H9 (cell line): ENCODE measurements at regions not wholly inside any gene's neighbourhood (a gene's known extent, or its start where the extent isn't known, plus 50 kb on each side); places are given as distances from the start of the nearest gene placed in this dataset.

Source experiments
- DNase-seq: peaks from one replicate; pipeline ENCODE4 v3.0.0-alpha.2; 2017
- H2AFZ ChIP-seq: one replicate; pipeline ENCODE4 v1.6.1; 2013; ENCODE audit warnings: mild to moderate bottlenecking, low read length, control low read depth, moderate library complexity
- H2AK5ac ChIP-seq: 2 replicates; pipeline ENCODE4 v1.6.1; 2013; ENCODE audit warnings: low read length, control low read depth, mixed read lengths; ENCODE audit not compliant: insufficient read length
- H2BK120ac ChIP-seq: one replicate; pipeline ENCODE4 v1.6.1; 2013; ENCODE audit warnings: low read depth, mild to moderate bottlenecking, low read length, control low read depth, inconsistent platforms; ENCODE audit not compliant: poor library complexity, severe bottlenecking
- H2BK12ac ChIP-seq: 2 replicates; pipeline ENCODE4 v1.6.1; 2013; ENCODE audit warnings: low read length, control low read depth, mixed read lengths, low read depth; ENCODE audit not compliant: insufficient read length
- H2BK15ac ChIP-seq: 2 replicates; pipeline ENCODE4 v1.6.1; 2013; ENCODE audit warnings: low read depth, low read length, control low read depth
- H2BK20ac ChIP-seq: one replicate; pipeline ENCODE4 v1.6.1; 2013; ENCODE audit warnings: low read depth, mild to moderate bottlenecking, low read length, control low read depth, inconsistent platforms; ENCODE audit not compliant: poor library complexity, severe bottlenecking
- H2BK5ac ChIP-seq: 2 replicates; pipeline ENCODE4 v1.6.1; 2013; ENCODE audit warnings: low read length, control low read depth, mixed read lengths; ENCODE audit not compliant: insufficient read length
- H3K14ac ChIP-seq: 2 replicates; pipeline ENCODE4 v1.6.1; 2013; ENCODE audit warnings: low read length, control low read depth; ENCODE audit not compliant: insufficient read depth
- H3K18ac ChIP-seq: 2 replicates; pipeline ENCODE4 v1.6.1; 2013; ENCODE audit warnings: low read depth, mild to moderate bottlenecking, mixed read lengths, low read length, control low read depth; ENCODE audit not compliant: insufficient read length
- H3K23ac ChIP-seq: 2 replicates; pipeline ENCODE4 v1.6.1; 2013; ENCODE audit warnings: low read length, control low read depth, mixed read lengths, low read depth; ENCODE audit not compliant: insufficient read length
- H3K23me2 ChIP-seq: 2 replicates; pipeline ENCODE4 v1.6.1; 2013; ENCODE audit warnings: low read depth, mild to moderate bottlenecking, mixed read lengths, low read length, control low read depth; ENCODE audit not compliant: insufficient read length, poor library complexity, severe bottlenecking
- H3K27ac ChIP-seq: 2 replicates; pipeline ENCODE4 v1.5.1; 2013; ENCODE audit warnings: low read length, control low read depth, mixed read lengths, low read depth; ENCODE audit not compliant: insufficient read length
- H3K27me3 ChIP-seq: 2 replicates; pipeline ENCODE4 v1.6.1; 2013; ENCODE audit warnings: low read length, control low read depth, inconsistent platforms; ENCODE audit not compliant: insufficient read depth
- H3K4ac ChIP-seq: 2 replicates; pipeline ENCODE4 v1.6.1; 2013; ENCODE audit warnings: low read depth, mild to moderate bottlenecking, control low read depth, inconsistent platforms, low read length, moderate library complexity
- H3K4me1 ChIP-seq: 2 replicates; pipeline ENCODE4 v1.6.1; 2013; ENCODE audit warnings: low read length, control low read depth, inconsistent platforms; ENCODE audit not compliant: insufficient read depth
- H3K4me2 ChIP-seq: 2 replicates; pipeline ENCODE4 v1.6.1; 2013; ENCODE audit warnings: low read length, control low read depth, mixed read lengths; ENCODE audit not compliant: insufficient read length, insufficient read depth
- H3K56ac ChIP-seq: 2 replicates; pipeline ENCODE4 v1.6.1; 2013; ENCODE audit warnings: low read depth, mild to moderate bottlenecking, mixed read lengths, low read length, control low read depth; ENCODE audit not compliant: insufficient read length
- H3K79me1 ChIP-seq: 2 replicates; pipeline ENCODE4 v1.6.1; 2013; ENCODE audit warnings: low read depth, mild to moderate bottlenecking, moderate library complexity, low read length, control low read depth, inconsistent platforms; ENCODE audit not compliant: insufficient read depth, poor library complexity, severe bottlenecking
- H3K79me2 ChIP-seq: 2 replicates; pipeline ENCODE4 v1.6.1; 2013; ENCODE audit warnings: low read length, control low read depth, inconsistent platforms; ENCODE audit not compliant: insufficient read depth
- H3K9ac ChIP-seq: 2 replicates; pipeline ENCODE4 v1.6.1; 2013; ENCODE audit warnings: low read length, control low read depth, mixed read lengths; ENCODE audit not compliant: insufficient read length; ENCODE audit errors: extremely low read depth
- H3K9me3 ChIP-seq: one replicate; pipeline ENCODE4 v1.6.1; 2013; ENCODE audit warnings: low read depth, low read length, inconsistent platforms; ENCODE audit not compliant: control insufficient read depth
- H3T11ph ChIP-seq: one replicate; pipeline ENCODE4 v1.6.1; 2013; ENCODE audit warnings: mild to moderate bottlenecking, low read length, control low read depth, inconsistent platforms
- H4K20me1 ChIP-seq: one replicate; pipeline ENCODE4 v1.6.1; 2013; ENCODE audit not compliant: control insufficient read depth, insufficient read length, insufficient read depth
- H4K5ac ChIP-seq: 2 replicates; pipeline ENCODE4 v1.6.1; 2013; ENCODE audit warnings: low read depth, mild to moderate bottlenecking, mixed read lengths, low read length, control low read depth; ENCODE audit not compliant: insufficient read length
- H4K8ac ChIP-seq: replicated peaks from 2 replicates; pipeline ENCODE4 v1.6.1; 2013; ENCODE audit warnings: low read length, control low read depth, mixed read lengths, low read depth; ENCODE audit not compliant: insufficient read length
- H4K91ac ChIP-seq: 2 replicates; pipeline ENCODE4 v1.6.1; 2013; ENCODE audit warnings: low read depth, mild to moderate bottlenecking, moderate library complexity, mixed read lengths, low read length, control low read depth; ENCODE audit not compliant: insufficient read length
- H3K27ac Mint-ChIP-seq, 3 experiments: 2 replicates in 2 of 3; 3 replicates in 1 of 3; pipeline ENCODE4 v1.8.0; 2020 to 2021; ENCODE audit warnings: mixed read lengths in 3 of 3, mild to moderate bottlenecking in 1 of 3, moderate library complexity in 1 of 3
- H3K27me3 Mint-ChIP-seq: 2 replicates; pipeline ENCODE4 v1.8.0; 2021; ENCODE audit warnings: low read depth, mild to moderate bottlenecking, moderate library complexity, mixed read lengths
- H3K36me3 Mint-ChIP-seq, 3 experiments: 2 replicates in 2 of 3; 3 replicates in 1 of 3; pipeline ENCODE4 v1.8.0; 2020 to 2021; ENCODE audit warnings: low read depth in 3 of 3, mixed read lengths in 3 of 3; ENCODE audit not compliant: insufficient read depth in 1 of 3
- H3K4me1 Mint-ChIP-seq, 2 experiments: 2 replicates each; pipeline ENCODE4 v1.8.0; 2020; ENCODE audit warnings: mixed read lengths in 2 of 2
- H3K4me3 Mint-ChIP-seq, 2 experiments: 2 replicates in 1 of 2; 3 replicates in 1 of 2; pipeline ENCODE4 v1.8.0; 2020 to 2021; ENCODE audit warnings: mild to moderate bottlenecking in 2 of 2, mixed read lengths in 2 of 2, moderate library complexity in 1 of 2
- H3K9me3 Mint-ChIP-seq, 2 experiments: 2 replicates in 1 of 2; 3 replicates in 1 of 2; pipeline ENCODE4 v1.8.0; 2020; ENCODE audit warnings: mild to moderate bottlenecking in 2 of 2, mixed read lengths in 2 of 2, moderate library complexity in 1 of 2
- WGBS: extraction: QIAGEN DNeasy Blood & Tissue Kit; methylation state at CpG from one replicate; pipeline ENCODE4 v1.1.7; 2013; ENCODE audit warnings: missing lambda C conversion rate, low lambda C conversion rate, mixed read lengths; ENCODE audit not compliant: insufficient read length; ENCODE audit errors: extremely low coverage; 5-methylcytosine and 5-hydroxymethylcytosine counted together
- TF ChIP-seq, protein P1 (sequence below): fragments of 200-600 bp; sonication (generic); conservative IDR thresholded peaks from 3 replicates; pipeline ENCODE4 v1.8.0; 2021; ENCODE audit warnings: antibody characterized with exemption, mild to moderate bottlenecking

DNA sequence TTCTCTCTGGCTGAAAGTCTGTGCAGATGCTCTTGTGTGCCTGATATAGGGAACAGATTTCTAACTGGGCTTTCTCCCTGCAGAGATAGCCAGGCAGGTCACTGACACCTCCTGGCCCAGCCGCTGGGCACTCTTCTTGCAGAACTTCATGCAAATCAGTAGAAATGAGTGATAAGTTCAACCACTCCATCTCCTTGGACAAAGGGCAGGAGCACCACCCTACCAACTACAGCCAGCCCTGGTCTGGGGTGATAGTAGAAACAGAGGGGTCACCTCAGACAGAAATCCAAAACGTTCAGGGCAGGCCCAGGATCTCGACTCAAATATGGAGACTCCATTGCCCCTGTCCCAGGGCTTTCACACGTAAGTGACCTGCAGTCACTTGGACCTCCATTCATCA, 917.8 kb upstream of the ZNF722 start:
- Histone ChIP-seq H2BK12ac (no peak overlapping the region), H3K27me3 (no peaks in the 10 kb centered on the region), H2AK5ac (no peak overlapping the region), H2BK20ac (no peak overlapping the region), H2BK5ac (no peak overlapping the region), H4K8ac (no peak overlapping the region), H3K4me1 (no peaks in the 10 kb centered on the region), H3K4me2 (no peak overlapping the region), H4K20me1 (no peaks in the 10 kb centered on the region), H3K9ac (no peak overlapping the region), H2AFZ (no peak overlapping the region), H3K9me3 (peaks cover 94% of the 10 kb centered on the region), H3K18ac (no peak overlapping the region), H3K23me2 (no peaks in the 10 kb centered on the region), H3K79me1 (no peaks in the 10 kb centered on the region), H3K23ac (no peak overlapping the region), H2BK15ac (no peak overlapping the region), H3T11ph (no peak overlapping the region), H3K27ac (no peak overlapping the region), H3K79me2 (no peaks in the 10 kb centered on the region), H4K91ac (no peak overlapping the region), H3K4ac (no peak overlapping the region), H3K56ac (no peak overlapping the region), H4K5ac (no peak overlapping the region), H3K14ac (no peak overlapping the region), H2BK120ac (no peak overlapping the region)
- Mint-ChIP-seq H3K27me3 (peaks cover 9% of the 10 kb centered on the region), H3K4me3 (no peak overlapping the region), H3K9me3 (peaks cover 96 to 97% of the 10 kb centered on the region in 2 experiments), H3K27ac (no peak overlapping the region), H3K36me3 (peaks cover 14 to 55% (median 22%) of the 10 kb centered on the region in 3 experiments; a peak in 6 of 7 replicates), H3K4me1 (no peaks in the 10 kb centered on the region)
- no CpG with 5 or more reads among the region's 4 CpGs for WGBS
- TF ChIP-seq, protein P1, sequence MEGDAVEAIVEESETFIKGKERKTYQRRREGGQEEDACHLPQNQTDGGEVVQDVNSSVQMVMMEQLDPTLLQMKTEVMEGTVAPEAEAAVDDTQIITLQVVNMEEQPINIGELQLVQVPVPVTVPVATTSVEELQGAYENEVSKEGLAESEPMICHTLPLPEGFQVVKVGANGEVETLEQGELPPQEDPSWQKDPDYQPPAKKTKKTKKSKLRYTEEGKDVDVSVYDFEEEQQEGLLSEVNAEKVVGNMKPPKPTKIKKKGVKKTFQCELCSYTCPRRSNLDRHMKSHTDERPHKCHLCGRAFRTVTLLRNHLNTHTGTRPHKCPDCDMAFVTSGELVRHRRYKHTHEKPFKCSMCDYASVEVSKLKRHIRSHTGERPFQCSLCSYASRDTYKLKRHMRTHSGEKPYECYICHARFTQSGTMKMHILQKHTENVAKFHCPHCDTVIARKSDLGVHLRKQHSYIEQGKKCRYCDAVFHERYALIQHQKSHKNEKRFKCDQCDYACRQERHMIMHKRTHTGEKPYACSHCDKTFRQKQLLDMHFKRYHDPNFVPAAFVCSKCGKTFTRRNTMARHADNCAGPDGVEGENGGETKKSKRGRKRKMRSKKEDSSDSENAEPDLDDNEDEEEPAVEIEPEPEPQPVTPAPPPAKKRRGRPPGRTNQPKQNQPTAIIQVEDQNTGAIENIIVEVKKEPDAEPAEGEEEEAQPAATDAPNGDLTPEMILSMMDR = no peak
- DNase-seq = no peak
